Stimulated activated effector memory CD8-positive, alpha-beta T cell treated with anti-CD3 and anti-CD28 coated beads, Interleukin-12 subunit alpha, Interleukin-12 subunit beta, amount 100 ng/mL, for 72 hours (primary cell): ENCODE measurements at regions not wholly inside any gene's neighbourhood (a gene's known extent, or its start where the extent isn't known, plus 50 kb on each side); places are given as distances from the start of the nearest gene placed in this dataset.

Source experiments
- ATAC-seq: fragments of 150-1000 bp; cut with Tn5 transposase; 2 replicates; pipeline ENCODE4 v1.10.0; 2021
- DNase-seq, 2 donors: peaks; one replicate each; pipeline ENCODE4 v3.0.0; 2021 to 2022; ENCODE audit warnings: low spot score in 2 of 2
- H3K27ac Mint-ChIP-seq: one replicate; pipeline ENCODE4 v1.8.0; 2022; ENCODE audit warnings: mild to moderate bottlenecking, mixed read lengths
- H3K36me3 Mint-ChIP-seq: one replicate; pipeline ENCODE4 v1.8.0; 2022; ENCODE audit warnings: mild to moderate bottlenecking, mixed read lengths
- H3K4me1 Mint-ChIP-seq: one replicate; pipeline ENCODE4 v1.8.0; 2022; ENCODE audit warnings: mixed read lengths
- H3K4me3 Mint-ChIP-seq: one replicate; pipeline ENCODE4 v1.8.0; 2022; ENCODE audit warnings: mild to moderate bottlenecking, mixed read lengths
- H3K9me3 Mint-ChIP-seq: one replicate; pipeline ENCODE4 v1.8.0; 2022; ENCODE audit warnings: mixed read lengths

GRCh38 chr10:60994128-60994527 is 50.1 kb upstream of the RHOBTB1 start:
- H3K36me3 Mint-ChIP-seq: no peaks in the 10 kb centered on the region
- no peak overlapping the region for H3K27ac Mint-ChIP-seq
- DNase-seq (no peak), ATAC-seq (no peak)
- H3K4me1 Mint-ChIP-seq: no peaks in the 10 kb centered on the region
- no peaks in the 10 kb centered on the region for H3K9me3 Mint-ChIP-seq
- H3K4me3 Mint-ChIP-seq: no peak overlapping the region
